HepG2 (cell line): ENCODE measurements at regions not wholly inside any gene's neighbourhood (a gene's known extent, or its start where the extent isn't known, plus 50 kb on each side); places are given as distances from the start of the nearest gene placed in this dataset.

Experiments
- ATAC-seq: fragments of 200-7000 bp; cut with Tn5 transposase; 3 replicates; pipeline ENCODE4 v1.9.1; 2020; ENCODE audit warnings: mild to moderate bottlenecking, moderate library complexity
- BruUV-seq: library from RNA; stranded (reverse); fragments of 400-500 nt; replicated peaks from 2 replicates; lab custom pipeline; 2021; lab: Mats Ljungman, UMichigan
- CTCF ChIA-PET: fragments of 300-600 bp; formaldehyde crosslinking; extraction: SDS; loops from one replicate; lab custom pipeline; 2021; ENCODE audit warnings: low total read pairs, inconsistent platforms, low intra/inter-chr PET ratio; lab: Yijun Ruan, JAX
- POLR2A ChIA-PET: fragments of 350-600 bp; sonication (Branson Sonifier 250); formaldehyde crosslinking; loops from one replicate; lab custom pipeline; 2020; ENCODE audit warnings: antibody characterized with exemption, inconsistent platforms; lab: Yijun Ruan, JAX
- DNase-seq: peaks from one replicate; pipeline ENCODE4 v3.0.0-alpha.2; 2015; ENCODE audit warnings: low spot score
- FAIRE-seq: peaks from 3 replicates; lab custom pipeline; 2011; peaks lifted over from hg19 to GRCh38; lab: Jason Lieb, UNC
- H2AFZ ChIP-seq: one replicate; pipeline ENCODE4 v1.6.1; 2011; ENCODE audit warnings: low read length, inconsistent platforms
- H3K27ac ChIP-seq: fragments of 300-600 bp; 3 replicates; pipeline ENCODE4 v1.8.0; 2011; ENCODE audit warnings: mixed run types, mild to moderate bottlenecking, mixed read lengths, low read length, inconsistent platforms; ENCODE audit not compliant: insufficient read depth; ENCODE audit errors: extremely low read length
- H3K27me3 ChIP-seq, 2 experiments: fragments of 200-600 bp in 1 of 2; 2 replicates in 1 of 2; 3 replicates in 1 of 2; pipeline versions ENCODE4 v1.6.0 to v1.8.0; 2011; ENCODE audit warnings: low read length in 2 of 2, mild to moderate bottlenecking in 2 of 2, moderate library complexity in 2 of 2, inconsistent platforms in 1 of 2; ENCODE audit not compliant: insufficient read depth in 2 of 2, control insufficient read depth in 1 of 2
- H3K36me3 ChIP-seq, 2 experiments: fragments of 200-600 bp in 1 of 2; replicated peaks in 1 of 2; 2 replicates in 1 of 2; 3 replicates in 1 of 2; pipeline versions ENCODE4 v1.5.1 to v1.8.0; 2011; ENCODE audit warnings: low read length in 2 of 2, inconsistent platforms in 1 of 2; ENCODE audit not compliant: insufficient read depth in 2 of 2, control insufficient read depth in 1 of 2
- H3K4me1 ChIP-seq: 2 replicates; pipeline ENCODE4 v1.5.1; 2012; ENCODE audit warnings: low read length, inconsistent platforms; ENCODE audit not compliant: insufficient read depth
- H3K4me2 ChIP-seq: 2 replicates; pipeline ENCODE4 v1.6.0; 2011; ENCODE audit warnings: low read depth, low read length, inconsistent platforms
- H3K4me3 ChIP-seq, 3 experiments: fragments of 200-600 bp in 1 of 3; sonication (generic), shearing (Covaris generic) in 1 of 3; replicated peaks in 1 of 3; 2 replicates each; pipeline ENCODE4 v1.5.1; 2011 to 2016; ENCODE audit warnings: low read length in 3 of 3, inconsistent platforms in 2 of 3, low read depth in 2 of 3, mild to moderate bottlenecking in 2 of 3, control low read depth in 1 of 3, mixed read lengths in 1 of 3; ENCODE audit not compliant: insufficient read depth in 1 of 3
- H3K79me2 ChIP-seq: one replicate; pipeline ENCODE4 v1.6.1; 2011; ENCODE audit warnings: low read length, inconsistent platforms; ENCODE audit not compliant: insufficient read depth
- H3K9ac ChIP-seq: 2 replicates; pipeline ENCODE4 v1.6.0; 2011; ENCODE audit warnings: mild to moderate bottlenecking, low read depth, low read length, inconsistent platforms; ENCODE audit not compliant: insufficient read depth
- H3K9me3 ChIP-seq: 2 replicates; pipeline ENCODE4 v1.5.1; 2012; ENCODE audit warnings: mild to moderate bottlenecking, low read length
- H4K20me1 ChIP-seq: 2 replicates; pipeline ENCODE4 v1.6.0; 2011; ENCODE audit warnings: inconsistent platforms, mild to moderate bottlenecking, low read length, moderate library complexity; ENCODE audit not compliant: insufficient read depth
- ATF7 ChIP-seq, 2 experiments: fragments of 450-650 bp in 1 of 2; sonication (generic) in 1 of 2; formaldehyde crosslinking in 1 of 2; IDR thresholded peaks; 2 replicates each; pipeline versions ENCODE4 v1.4.0 to v1.6.1; 2016 to 2020; ENCODE audit warnings: antibody characterized with exemption in 1 of 2, mild to moderate bottlenecking in 1 of 2, missing genetic modification reagents in 1 of 2
- HHEX ChIP-seq: IDR thresholded peaks from 2 replicates; pipeline ENCODE4 v1.6.1; 2016; ENCODE audit warnings: control low read depth
- RNF2 ChIP-seq: fragments of 450-650 bp; conservative IDR thresholded peaks from 2 replicates; pipeline ENCODE4 v1.6.1; 2016; ENCODE audit warnings: low read depth
- RXRB ChIP-seq: IDR thresholded peaks from 2 replicates; pipeline ENCODE4 v1.6.1; 2016; ENCODE audit warnings: borderline replicate concordance, missing genetic modification reagents, missing compliant biosample characterization
- U2AF1 ChIP-seq: fragments of 200-400 bp; formaldehyde crosslinking; optimal IDR thresholded peaks from 2 replicates; pipeline ENCODE3; 2017; ENCODE audit warnings: mild to moderate bottlenecking, low read depth, low read length
- ZBTB14 ChIP-seq: sonication (generic); formaldehyde crosslinking; IDR thresholded peaks from 2 replicates; pipeline ENCODE4 v1.4.0; 2020; ENCODE audit warnings: missing genetic modification reagents
- ZFP36L1 ChIP-seq: sonication (generic); formaldehyde crosslinking; IDR thresholded peaks from 2 replicates; pipeline ENCODE4 v1.8.0; 2022; ENCODE audit warnings: mild to moderate bottlenecking, missing genetic modification reagents, moderate library complexity
- ZNF367 ChIP-seq: sonication (generic); formaldehyde crosslinking; IDR thresholded peaks from 2 replicates; pipeline ENCODE4 v1.4.0; 2020; ENCODE audit warnings: missing genetic modification reagents, borderline replicate concordance
- ZNF839 ChIP-seq: sonication (generic); formaldehyde crosslinking; IDR thresholded peaks from 2 replicates; pipeline ENCODE4 v1.4.0; 2020; ENCODE audit warnings: missing genetic modification reagents, mild to moderate bottlenecking, borderline replicate concordance
- in situ Hi-C: cut with HindIII; loops from 2 replicates; pipeline ENCODE4 v1.10.0; 2017; ENCODE audit warnings: low pct_unique_long_range_greater_than_20kb; ENCODE audit not compliant: extremely low pct_ligation_motif_present
- intact Hi-C: fragments of 100-400 bp; cut with micrococcal nuclease; formaldehyde crosslinking; loops from one replicate; pipeline ENCODE4 v1.10.0; 2022; ENCODE audit not compliant: unreplicated experiment
- TF ChIP-seq, protein P1 (sequence below): IDR thresholded peaks from 2 replicates; pipeline ENCODE4 v1.6.1; 2012; ENCODE audit warnings: inconsistent platforms

- BruUV-seq = no TSS peak
- Histone ChIP-seq H3K4me3 (no peak overlapping the region), H3K36me3 (no peaks in the 10 kb centered on the region; a peak in 1 of 5 replicates), H3K27ac (no peak overlapping the region), H3K79me2 (no peaks in the 10 kb centered on the region), H3K4me2 (no peak overlapping the region), H3K9ac (no peak overlapping the region), H3K4me1 (peaks cover 23% of the 10 kb centered on the region), H3K9me3 (no peaks in the 10 kb centered on the region), H2AFZ (no peak overlapping the region), H4K20me1 (no peaks in the 10 kb centered on the region), H3K27me3 (no peaks in the 10 kb centered on the region)
- ChIA-PET CTCF (no interaction called here), POLR2A (no interaction called here)
- FAIRE-seq (no peak), ATAC-seq (no peak), DNase-seq (no peak)
- no peak for TF ChIP-seq RXRB
- no peak for TF ChIP-seq HHEX (CRISPR knock-in tag)
- TF ChIP-seq U2AF1 = no peak
- TF ChIP-seq ZBTB14 (CRISPR knock-in tag) = no peak
- TF ChIP-seq RNF2 = no peak
- TF ChIP-seq, protein P1, sequence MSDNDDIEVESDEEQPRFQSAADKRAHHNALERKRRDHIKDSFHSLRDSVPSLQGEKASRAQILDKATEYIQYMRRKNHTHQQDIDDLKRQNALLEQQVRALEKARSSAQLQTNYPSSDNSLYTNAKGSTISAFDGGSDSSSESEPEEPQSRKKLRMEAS = no peak
- TF ChIP-seq ATF7 (IDR thresholded peaks at IDR 0.05) = no peak
- TF ChIP-seq ATF7 (CRISPR knock-in tag; IDR thresholded peaks at IDR 0.05) = no peak
- no peak for TF ChIP-seq ZFP36L1 (CRISPR knock-in tag)
- TF ChIP-seq ZNF839 (CRISPR knock-in tag) = no peak
- no peak for TF ChIP-seq ZNF367 (CRISPR knock-in tag)
- in situ Hi-C loops = no loop called here
- intact Hi-C loops = no loop called here
Measured at GRCh38 chr10:55062349-55062748, 261.3 kb upstream of the PCDH15 start.
